ENCODE measurements at regions not wholly inside any gene's neighbourhood (a gene's known extent, or its start where the extent isn't known, plus 50 kb on each side); places are given as distances from the start of the nearest gene placed in this dataset.

DNA sequence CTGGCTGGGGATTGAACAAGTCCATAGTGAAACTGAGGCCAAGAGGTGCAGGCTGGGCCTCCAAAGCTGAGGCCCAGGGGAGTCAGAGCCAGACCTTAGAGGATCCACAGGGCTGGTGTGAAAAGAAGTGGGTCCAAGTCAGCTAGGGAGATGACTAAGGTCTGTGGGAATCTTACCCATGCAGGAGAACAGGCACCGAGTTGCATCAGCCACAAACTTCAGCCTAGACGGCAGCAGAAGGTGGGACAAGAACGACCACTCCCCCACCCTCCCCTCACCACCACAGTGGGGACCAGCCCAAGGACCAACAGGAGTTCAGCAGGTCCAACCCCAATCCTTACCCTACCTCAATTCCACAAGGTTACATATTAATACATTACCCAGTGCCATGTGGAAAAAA lies 282.3 kb downstream of the TTLL7 start:
- no peak for TF ChIP-seq GATA3 (IDR thresholded peaks at IDR 0.05; ENCODE audit: low read depth, low read length)
- TF ChIP-seq GATA2 (IDR thresholded peaks at IDR 0.05; ENCODE audit: low read depth, low read length) = no peak
